ENCODE measurements at regions not wholly inside any gene's neighbourhood (a gene's known extent, or its start where the extent isn't known, plus 50 kb on each side); places are given as distances from the start of the nearest gene placed in this dataset.
A peak's percentile ranks its signal among the peaks of the same experiment; 100 is the strongest.
"Not testable (repeated sequence)": the region's sequence is repeated elsewhere in the genome, so short reads cannot be mapped to it uniquely, and the experiment has no call there.

- H3K4me3 ChIP-seq (ENCODE audit: low read depth, low read length), result not testable (repeated sequence)
- DNase-seq (ENCODE audit: low read depth), result peak; percentile 14
- peak; percentile 15 for TF ChIP-seq CTCF (IDR thresholded peaks at IDR 0.05; ENCODE audit: low read depth, low read length)
These were observed 172.5 kb upstream of the NOTCH2NLA start for GRCh38 chr1:146401281-146401825.

DNA sequence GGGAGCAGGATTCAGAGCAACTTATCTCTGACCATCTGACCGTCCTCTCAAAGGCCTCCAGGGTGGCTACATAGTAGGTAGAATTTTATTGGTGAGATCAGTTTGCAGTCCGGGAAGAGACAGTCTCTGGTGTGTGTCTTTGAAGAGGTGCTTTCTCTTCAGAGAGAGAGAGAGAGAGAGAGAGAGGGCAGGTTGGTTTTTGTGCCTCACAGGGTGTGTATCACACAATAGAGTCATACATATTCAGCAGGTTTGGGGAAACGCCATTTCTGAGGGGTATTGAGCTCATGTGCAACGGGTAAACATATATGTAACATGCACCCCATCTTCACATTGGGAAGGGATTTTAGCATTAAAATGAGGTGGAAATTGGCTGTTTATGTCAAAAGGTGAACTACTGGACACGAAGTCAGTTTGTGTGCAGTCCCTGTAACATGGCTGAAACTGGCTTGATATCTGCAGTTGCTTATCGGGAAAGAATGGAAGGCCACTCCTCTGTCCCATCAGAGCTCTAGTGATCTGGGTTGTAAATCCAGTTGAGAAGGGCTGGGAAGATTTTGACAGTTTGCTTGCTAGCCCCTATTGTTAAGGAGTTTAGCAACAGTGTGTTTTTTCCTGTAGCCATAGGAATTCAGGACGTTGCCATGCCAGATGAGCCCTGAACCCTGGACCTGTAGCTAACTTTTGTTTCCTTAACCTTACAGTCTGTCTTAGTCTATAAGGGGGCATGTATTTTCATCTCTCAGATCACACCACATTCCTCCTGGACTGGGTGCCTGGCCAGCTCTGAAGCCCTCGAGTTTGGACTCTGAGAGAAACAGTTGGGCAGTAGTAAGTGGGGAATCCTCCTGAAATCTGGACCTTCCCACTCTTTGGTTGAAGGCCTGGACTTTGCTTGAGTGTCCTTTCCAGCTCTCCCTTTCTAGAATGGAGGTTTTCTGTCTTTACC is 171.6 kb upstream of the NOTCH2NLA start:
- DNase-seq (ENCODE audit: low read depth), result not testable (repeated sequence)

DNA sequence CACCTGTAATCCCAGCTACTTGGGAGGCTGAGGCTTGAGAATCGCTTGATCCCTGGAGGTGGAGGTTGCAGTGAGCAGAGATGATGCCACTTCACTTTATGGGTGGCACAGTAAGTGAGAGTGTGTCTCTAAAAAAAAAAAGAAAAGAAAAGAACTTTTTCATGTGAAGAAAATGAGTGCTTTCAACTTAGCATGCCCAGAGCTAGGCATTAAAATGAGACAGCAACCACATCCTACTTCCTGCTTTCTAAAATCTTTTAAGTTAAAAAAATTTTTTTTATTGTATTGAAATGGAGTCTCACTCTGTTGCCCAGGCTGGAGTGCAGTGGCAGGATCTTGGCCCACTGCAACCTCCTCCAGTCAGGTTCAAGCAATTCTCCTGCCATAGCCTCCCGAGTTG is 170.4 kb upstream of the NOTCH2NLA start:
- not testable (repeated sequence) for DNase-seq (ENCODE audit: low read depth)

More for the DNA sequence above, 171.6 kb upstream of the NOTCH2NLA start:
- H3K4me3 ChIP-seq (ENCODE audit: low read depth, low read length), result not testable (repeated sequence)

DNA sequence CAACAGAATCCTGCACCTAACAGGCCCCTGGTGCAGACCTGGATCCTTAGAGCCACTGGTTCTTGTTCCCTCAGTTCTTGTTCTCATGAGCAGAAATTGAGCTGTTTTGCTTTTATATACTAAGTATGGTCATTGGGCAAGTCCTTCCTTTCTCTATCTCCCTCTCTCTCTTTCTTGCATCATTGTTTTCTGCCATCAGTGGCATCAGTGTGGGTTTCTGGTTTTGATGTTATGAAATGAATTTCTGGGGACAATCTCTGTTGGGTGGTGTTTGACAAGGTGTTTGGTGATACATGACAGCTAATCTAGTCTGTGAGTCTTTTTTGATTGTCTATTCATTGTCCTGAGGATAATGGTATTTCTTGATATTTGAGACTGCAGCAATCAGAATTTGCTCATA is 168.0 kb upstream of the NOTCH2NLA start:
- H3K4me3 ChIP-seq (ENCODE audit: low read depth, low read length); DNase-seq (ENCODE audit: low read depth): not testable (repeated sequence)

More for the DNA sequence above, 170.4 kb upstream of the NOTCH2NLA start:
- not testable (repeated sequence) for H3K4me3 ChIP-seq (ENCODE audit: low read depth, low read length)

DNA sequence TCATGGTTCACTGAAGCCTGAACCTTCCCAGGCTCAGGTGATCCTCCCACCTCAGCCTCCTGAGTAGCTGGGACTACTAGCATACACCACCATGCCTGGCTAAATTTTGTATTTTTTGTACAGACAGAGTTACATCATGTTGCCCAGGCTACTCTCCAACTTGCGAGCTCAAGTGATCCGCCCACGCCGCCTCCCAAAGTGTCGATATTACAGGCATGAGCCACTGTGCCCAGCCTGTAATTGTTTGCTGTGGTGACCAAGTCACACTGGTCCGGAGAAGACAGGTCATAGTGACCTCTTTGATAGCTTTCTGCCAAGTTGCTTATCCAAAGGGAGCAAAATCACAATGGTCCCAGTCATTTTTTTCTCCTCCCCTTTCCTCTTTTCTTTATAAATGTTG is 167.4 kb upstream of the NOTCH2NLA start:
- not testable (repeated sequence) for H3K4me3 ChIP-seq (ENCODE audit: low read depth, low read length); DNase-seq (ENCODE audit: low read depth)

DNA sequence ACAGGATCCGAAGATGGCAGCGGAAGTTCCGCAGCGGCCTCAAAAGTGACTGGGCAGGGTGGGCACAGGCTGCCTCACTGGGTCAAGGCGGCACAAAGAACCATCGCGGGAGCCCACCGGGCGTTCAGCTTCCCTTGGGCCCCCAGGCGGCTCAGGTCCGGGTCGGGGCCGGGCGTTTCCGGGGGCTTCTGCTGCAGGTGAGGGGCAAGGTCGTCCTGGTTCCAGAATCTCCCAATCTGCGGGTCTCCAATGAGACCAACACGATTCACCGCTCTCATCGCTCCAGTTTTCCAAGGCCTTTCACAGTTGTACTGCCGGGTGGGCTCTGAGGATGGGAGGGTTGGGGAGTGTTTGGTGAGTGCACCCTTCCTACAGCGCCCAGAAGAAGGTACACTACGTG is 165.0 kb upstream of the NOTCH2NLA start:
- not testable (repeated sequence) for DNase-seq (ENCODE audit: low read depth); H3K4me3 ChIP-seq (ENCODE audit: low read depth, low read length)

DNA sequence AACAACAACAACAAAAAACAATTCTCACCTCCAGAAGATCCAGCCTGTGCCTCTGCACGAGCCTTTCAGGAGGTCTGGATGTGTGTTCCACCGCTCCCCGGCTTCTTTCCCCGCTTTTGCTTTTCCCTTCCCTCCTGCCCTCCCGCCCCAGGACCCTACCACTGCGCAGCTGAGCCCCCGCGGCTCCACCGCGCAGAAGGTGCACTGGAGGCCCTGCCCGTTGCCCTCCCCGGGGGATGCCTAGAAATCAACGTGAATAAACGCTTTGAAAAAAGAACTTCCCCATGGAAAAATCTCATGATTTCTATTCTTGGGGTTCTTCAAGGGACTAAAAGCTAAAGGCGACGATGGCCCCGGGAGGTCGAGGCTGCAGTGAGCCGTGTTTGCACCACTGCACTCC is 164.3 kb upstream of the NOTCH2NLA start:
- not testable (repeated sequence) for DNase-seq (ENCODE audit: low read depth); H3K4me3 ChIP-seq (ENCODE audit: low read depth, low read length)

DNA sequence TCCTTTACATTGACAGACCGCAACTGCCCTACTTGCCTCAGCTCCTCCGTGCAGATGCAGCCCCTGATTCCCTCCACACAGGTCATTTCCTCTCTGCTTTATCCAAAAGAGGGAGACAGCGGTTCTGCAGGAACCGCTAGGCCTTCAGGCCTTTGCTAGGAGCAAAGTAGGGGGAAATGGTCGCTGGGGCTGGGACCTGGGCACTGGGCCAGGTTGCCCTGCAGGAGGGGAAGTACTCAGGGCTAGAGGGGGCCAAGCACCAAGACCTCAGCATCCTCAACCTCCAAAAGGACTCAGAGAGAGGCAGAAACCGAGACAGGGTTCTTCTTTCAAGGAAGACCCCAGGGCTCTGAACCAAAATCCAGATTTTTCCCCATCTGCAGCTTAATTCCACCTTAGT is 160.4 kb upstream of the NOTCH2NLA start:
- not testable (repeated sequence) for DNase-seq (ENCODE audit: low read depth); H3K4me3 ChIP-seq (ENCODE audit: low read depth, low read length)

GRCh38 chr1:146387750-146388469 is 159.1 kb upstream of the NOTCH2NLA start:
- not testable (repeated sequence) for H3K4me3 ChIP-seq (ENCODE audit: low read depth, low read length)

DNA sequence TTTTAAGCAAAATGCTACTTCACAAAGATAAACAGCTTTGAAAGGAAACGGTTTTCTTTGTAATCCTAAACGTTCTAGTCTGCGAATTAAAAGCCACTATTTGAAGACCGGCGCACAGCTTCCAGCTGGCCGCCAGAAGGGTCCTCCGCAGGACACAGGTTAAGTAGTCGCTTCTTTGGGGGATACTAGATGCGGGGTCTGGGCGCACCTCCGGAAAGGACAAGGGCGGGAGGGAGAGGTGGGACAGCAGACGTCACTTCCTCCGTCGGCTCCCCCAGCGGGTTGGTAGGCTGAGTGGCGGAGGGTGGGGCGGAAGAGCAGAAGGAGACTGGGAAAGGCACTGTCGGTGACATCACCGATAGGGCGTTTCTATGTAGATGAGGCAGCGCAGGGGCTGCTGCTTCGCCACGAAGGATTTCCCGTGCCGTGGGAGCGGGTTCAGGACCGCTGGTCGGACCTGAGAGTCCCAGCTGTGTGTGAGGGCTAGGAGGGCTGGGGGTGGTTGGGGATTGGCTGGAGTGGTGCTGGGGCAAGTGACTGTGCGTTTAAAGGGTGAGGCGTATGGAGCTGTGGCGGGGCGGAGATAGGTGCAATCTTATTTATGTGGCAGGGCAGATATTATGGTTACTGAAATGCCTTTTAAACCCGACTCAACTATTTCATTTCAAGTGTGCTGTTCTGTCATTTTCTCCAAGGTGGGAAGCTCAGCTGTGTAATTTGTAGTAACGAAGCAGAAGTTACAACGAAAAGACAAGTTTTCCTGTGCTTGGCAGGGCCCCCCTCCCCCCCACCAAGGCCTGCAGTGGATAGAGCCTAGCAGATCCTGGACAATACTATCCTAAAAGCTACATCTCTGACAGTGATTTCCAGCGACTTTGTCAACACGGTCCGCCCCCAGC is 158.3 kb upstream of the NOTCH2NLA start:
- peak; percentile 98 for DNase-seq (ENCODE audit: low read depth)
- TF ChIP-seq MYC (IDR thresholded peaks at IDR 0.05; ENCODE audit: low read depth, low read length) (peak; percentile 46; the same call in 1 of the 2 replicates), POLR2A (IDR thresholded peaks at IDR 0.05; ENCODE audit: extremely low read depth, insufficient read length) (peak; percentile 89)
- H3K4me3 ChIP-seq (ENCODE audit: low read depth, low read length), result peak overlapping the region; percentile 61

More at GRCh38 chr1:146387750-146388469, 159.1 kb upstream of the NOTCH2NLA start:
- DNase-seq (ENCODE audit: low read depth), result peak; percentile 32

- not testable (repeated sequence) for DNase-seq (ENCODE audit: low read depth); H3K4me3 ChIP-seq (ENCODE audit: low read depth, low read length)
These were observed 152.4 kb upstream of the NOTCH2NLA start for GRCh38 chr1:146381196-146381595.
